IPS DF 4.7 (cell line): ENCODE measurements at regions not wholly inside any gene's neighbourhood (a gene's known extent, or its start where the extent isn't known, plus 50 kb on each side); places are given as distances from the start of the nearest gene placed in this dataset.

ENCODE experiments used
- DNase-seq: peaks from one replicate; pipeline ENCODE4 v3.0.0-alpha.2; 2013; ENCODE audit warnings: low spot score; ENCODE audit errors: extremely low read depth

DNA sequence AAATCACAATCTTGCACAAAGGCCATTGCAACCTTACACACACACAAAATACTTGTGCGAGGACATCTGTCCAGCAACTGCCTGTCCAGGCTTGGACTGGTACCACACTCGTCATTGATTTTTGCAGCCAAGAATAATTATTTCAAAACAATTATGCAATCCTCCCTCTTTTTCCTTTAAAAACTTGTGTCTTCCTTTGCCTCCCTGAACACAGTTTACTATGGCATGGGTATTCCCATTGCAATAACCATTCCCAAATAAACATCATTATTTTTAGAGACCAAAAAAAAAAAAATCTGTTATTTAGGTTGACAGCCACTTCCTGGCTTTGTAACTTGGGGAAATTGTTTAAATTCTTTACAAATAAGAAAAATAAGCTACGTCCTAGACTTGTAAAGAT lies 54.0 kb downstream of the C11orf91 start:
- no peak for DNase-seq

- no peak for DNase-seq
These were observed 54.5 kb downstream of the C11orf91 start for GRCh38 chr11:33646168-33646567.

DNA sequence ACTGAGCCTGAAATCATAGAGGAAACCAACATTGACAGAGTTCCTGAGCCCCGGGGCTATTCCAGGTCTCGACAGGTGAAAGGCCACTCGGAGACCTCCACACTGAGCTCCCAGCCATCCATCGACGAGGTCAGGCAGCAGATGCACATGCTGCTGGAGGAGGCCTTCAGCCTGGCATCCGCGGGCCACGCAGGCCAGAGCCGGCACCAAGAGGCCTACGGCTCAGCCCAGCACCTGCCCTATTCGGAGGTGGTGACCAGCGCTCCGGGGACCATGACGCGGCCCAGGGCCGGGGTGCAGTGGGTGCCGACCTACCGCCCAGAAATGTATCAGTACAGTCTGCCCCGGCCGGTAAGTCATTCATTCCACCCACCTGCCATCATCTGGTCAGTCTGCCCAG lies 54.9 kb downstream of the C11orf91 start:
- no peak for DNase-seq

DNA sequence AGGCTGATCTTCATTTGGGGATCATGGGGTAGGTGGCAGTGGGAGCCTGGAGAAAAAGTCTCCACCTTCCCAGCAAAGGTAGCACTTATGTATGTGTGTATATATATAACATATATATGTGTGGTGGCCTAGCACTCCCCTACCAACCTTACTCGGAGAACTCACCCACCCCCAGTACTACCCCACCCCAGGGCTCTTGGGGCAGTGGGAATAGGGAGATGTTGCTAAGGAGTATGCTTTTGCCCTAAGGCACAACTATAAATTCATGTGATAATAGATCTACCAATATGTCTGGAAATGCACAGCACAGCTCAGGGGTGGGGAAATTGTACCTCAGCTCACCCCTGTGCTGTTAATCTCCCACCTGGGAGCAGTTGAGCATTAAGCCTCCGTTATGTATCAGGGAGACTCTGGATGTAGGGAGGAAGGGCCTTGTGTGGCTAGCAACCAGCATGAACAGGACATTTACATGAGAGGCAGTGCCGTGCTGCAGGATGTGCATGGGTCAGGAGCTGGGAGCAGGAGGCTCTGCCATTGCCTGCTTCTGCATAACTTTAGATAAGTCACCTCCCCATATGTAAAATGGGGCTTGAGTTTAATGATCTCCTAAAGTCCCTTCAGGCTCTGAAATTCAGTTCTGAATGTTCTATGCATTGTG lies 57.3 kb downstream of the C11orf91 start:
- DNase-seq: no peak

DNA sequence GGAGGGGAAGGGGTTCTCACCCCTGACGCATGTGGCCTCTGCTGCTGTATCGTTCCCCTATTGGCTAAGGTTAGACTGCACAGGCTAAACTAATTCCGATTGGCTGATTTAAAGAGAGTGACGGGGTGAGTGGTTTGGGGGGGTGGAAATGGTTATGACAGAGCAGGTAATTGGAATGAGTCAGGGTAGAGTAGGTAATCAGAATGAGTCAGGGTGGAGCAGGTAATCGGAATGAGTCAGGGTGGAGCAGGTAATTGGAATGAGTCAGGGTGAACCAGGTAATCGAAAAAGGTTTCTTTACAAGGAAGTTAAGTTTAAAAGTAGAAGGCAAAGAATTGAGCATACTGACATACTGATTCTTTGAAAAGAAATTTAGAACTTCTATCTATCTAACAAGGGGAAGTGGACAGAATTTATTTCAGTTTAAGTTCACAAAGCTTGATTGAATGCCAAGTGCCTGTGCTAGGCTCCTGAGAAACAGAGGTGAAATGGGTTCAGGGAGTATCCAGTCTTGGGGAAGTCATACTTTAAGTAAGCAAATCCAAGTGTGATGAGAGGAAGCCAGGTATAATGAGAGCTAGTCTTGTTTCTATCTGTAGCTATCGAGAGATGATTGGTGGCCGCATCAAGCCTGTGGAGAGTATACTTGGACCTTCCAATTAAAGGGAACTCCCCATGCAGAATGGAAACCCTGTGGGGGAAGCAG lies 58.0 kb downstream of the C11orf91 start:
- no peak for DNase-seq

GRCh38 chr11:33640730-33641371 lies 59.8 kb downstream of the C11orf91 start:
- no peak for DNase-seq

DNA sequence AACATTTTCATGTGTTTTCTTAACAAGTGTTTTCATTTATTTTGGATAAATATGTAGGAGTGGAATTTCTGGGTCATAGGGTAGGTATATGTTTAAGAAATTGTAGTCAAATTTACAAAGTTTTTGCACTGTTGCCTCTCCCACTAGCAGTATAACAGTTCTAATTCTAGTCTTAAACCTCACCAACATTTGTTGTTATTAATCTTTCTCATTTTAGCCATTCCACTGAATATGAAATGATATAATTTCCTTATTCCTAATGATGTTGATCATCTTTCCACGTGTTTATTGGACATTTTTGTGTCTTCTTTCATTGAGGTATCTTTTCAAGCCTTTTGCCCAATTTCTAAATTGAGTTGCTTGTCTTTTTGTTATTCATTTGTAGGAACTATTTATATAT lies 62.0 kb downstream of the C11orf91 start:
- no peak for DNase-seq

- DNase-seq: no peak
These were observed 64.5 kb downstream of the C11orf91 start for GRCh38 chr11:33636104-33636503.

DNA sequence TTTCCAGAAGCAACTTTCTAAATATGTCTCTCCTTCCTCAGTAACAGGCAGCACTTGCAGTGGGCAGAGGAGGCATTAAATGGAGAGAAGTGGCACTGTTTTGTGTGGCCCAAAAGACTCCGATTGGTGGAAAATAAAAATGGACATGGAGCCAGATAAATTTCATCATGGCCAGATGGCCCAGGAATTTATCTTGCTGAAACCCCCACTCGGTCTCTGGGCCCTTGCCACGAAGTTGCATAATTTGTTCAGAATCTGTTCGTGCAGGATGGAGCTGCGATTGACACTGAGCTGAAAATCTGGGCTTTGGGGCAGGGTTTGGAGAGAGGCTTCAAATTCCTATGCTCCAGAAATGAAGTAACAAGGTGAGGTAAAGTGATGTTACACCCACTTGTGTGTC lies 65.5 kb downstream of the C11orf91 start:
- DNase-seq: no peak

DNA sequence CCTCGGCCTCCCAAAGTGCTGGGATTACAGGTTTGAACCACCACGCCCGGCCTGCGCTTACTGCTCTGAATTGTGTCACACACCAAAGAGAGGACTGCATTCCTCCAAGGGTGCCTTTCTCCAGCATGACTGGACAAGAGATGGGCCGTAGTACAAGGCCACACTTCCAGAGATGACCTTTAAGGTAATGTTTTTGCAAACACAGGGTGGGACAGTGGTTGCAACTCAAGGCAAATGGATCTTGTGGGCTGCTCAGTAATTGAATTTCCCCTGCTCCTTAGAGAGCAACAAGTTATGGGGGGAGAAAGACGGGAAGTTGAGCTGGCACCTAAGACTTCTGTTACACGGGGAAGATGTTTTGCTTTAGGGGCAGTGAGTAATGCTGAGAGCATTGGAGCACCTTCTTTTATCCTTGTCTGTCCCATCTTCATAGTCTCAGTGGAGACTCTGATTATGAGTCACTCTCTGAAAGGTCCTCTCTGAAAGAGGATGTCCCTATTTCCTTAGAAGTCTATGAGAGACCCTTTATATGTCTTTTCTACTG lies 66.3 kb downstream of the C11orf91 start:
- no peak for DNase-seq

DNA sequence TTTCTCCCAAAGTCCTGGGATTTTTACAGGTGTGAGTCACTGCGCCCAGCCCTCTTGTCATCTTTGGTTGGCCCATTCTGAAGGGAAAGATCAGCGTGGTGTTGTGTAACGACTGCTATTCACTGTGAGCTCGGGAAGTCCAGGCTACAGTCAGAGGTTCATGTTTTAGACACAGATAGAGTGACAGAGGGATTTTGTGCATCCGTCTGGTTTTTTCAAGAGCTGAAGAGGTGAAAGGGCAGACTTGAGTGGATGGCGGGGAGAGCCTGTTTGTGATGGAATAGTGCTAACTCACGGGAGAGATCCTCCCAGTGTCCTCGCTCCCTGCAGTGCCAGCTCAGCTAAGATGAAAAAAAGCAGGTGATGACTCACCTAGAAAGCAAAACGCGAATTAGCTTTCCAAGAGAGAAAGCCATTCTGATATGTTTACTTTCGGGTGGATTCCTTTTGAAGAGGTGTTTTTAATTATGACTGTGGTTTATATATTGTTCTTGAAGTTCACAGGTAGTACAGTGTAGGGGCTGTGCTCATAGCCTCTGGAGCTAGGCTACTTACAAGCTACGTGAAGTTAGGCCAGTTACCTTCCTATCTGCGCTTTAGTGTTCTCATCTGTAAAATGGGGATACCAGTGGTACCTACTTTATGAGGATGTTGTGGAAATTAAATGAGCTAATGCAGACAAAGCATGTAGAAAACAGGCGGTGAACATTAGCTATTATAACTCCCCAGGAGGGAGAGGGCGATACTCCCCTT lies 67.2 kb downstream of the C11orf91 start:
- no peak for DNase-seq

GRCh38 chr11:33631749-33632091 lies 68.9 kb downstream of the C11orf91 start:
- no peak for DNase-seq

GRCh38 chr11:33630936-33631748 lies 69.5 kb downstream of the C11orf91 start:
- DNase-seq: no peak

- no peak for DNase-seq
These were observed 76.5 kb downstream of the C11orf91 start for GRCh38 chr11:33624083-33624482.

DNA sequence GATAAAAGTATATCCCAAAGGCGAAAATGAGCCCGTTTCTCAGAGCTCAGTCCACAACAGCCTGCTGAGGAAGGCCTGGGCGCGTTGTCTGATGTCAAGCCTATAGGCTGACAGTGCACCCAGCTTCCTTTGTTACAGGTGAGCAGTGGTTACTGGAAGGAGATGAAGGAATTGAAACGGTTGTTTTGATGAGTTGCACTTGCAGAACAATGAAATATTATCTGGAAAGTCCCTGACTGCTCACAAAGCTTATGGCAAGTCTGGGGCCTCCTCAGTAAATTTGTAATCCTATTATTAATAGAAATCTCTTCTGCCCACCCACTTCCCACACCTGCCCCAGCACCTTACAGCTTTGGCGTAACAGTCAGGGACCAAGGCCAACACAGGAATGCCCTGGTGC lies 77.8 kb downstream of the C11orf91 start:
- DNase-seq: no peak

DNA sequence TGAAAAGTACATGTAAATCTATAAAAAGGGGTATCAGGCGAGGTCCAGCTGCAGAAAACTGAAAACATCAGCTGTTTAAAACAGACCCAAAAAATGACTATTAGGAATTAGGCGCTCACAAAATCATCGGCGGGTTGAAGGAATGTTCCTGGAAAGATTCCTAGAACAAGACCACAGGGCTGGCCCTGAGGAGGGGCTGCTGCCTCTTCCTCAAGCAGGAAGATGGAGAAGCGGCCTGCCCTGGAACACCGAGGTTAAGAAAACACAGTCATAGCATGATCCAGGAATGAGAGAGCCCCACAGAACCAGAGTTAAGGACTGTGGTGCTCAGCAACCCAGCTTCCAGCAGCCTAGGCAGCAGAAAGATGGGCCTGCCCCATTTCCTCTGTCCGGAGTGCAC lies 78.4 kb downstream of the C11orf91 start:
- DNase-seq: no peak

GRCh38 chr11:33620423-33621171 lies 80.0 kb downstream of the C11orf91 start:
- DNase-seq: no peak

DNA sequence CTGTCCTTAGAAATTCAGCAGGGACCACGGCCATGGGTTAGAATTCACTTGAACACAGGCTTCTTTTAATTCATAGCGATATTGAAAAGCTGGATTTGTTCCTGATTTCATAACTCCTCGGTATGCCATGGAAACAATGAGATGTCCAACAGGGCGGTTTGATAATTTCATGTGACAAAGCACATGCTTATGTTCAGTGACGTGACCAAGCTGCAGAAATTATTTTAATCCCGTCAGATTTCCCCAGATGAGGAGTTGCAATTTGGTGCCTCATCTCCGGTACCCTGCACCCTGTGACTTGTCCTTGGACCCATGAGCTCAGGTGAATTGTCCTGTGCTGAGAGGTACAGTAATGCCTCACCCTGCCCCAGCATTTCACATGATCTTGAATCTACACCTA lies 81.7 kb downstream of the C11orf91 start:
- no peak for DNase-seq

GRCh38 chr11:33618351-33618710 lies 82.3 kb downstream of the C11orf91 start:
- no peak for DNase-seq

DNA sequence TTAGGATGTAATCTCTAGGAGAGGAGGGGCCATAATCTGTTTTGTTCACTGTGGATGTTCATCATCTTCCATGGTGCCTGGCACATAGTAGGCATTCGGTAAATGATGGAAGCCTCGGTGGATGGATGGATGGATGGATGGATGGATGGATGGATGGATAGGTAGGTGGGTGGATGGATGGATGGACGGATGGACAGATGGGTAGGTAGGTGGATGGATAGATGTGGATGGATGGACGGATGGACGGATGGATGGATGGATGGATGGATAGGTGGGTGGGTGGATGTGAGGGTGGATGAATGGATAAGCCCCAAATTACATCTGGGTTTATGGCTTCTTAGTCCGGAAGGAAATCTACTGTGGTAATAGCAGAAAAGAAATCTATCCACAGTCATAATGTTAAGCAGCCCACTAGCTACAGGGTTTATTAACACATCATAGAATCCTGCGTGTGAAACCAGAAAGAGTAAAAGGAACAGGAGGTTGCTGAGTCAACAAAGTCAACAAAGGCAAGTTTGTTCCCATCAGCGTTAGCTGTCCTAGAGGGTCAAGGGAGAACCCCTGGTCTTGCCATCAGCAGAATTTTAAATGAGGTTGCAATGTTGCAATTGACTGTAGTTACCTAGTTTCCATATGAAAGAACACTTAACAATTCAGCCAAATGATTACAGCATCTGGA lies 82.8 kb downstream of the C11orf91 start:
- no peak for DNase-seq
